ENCODE measurements at regions not wholly inside any gene's neighbourhood (a gene's known extent, or its start where the extent isn't known, plus 50 kb on each side); places are given as distances from the start of the nearest gene placed in this dataset.

DNA sequence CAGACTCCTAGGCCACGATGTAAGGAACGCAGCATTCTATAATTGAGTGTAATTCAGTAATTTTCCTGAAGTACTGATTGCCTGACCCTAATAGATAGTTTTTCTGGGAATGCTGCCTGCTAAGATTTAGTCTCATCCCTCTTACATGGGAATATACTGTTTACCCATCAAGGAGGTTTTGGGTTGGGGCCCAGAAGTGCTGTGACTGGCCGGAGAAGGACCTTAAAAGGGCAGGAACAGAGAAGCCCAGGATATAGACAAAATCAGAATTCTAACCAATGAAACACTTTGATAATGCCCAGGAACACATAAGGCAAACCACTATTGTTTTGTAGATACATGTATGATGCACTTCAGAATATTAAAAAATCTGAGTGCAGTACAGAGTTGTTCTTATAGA, 111.6 kb downstream of the RGS2 start:
- TF ChIP-seq MYC (IDR thresholded peaks at IDR 0.05; ENCODE audit: low read depth, low read length): no peak
- TF ChIP-seq, protein P1, sequence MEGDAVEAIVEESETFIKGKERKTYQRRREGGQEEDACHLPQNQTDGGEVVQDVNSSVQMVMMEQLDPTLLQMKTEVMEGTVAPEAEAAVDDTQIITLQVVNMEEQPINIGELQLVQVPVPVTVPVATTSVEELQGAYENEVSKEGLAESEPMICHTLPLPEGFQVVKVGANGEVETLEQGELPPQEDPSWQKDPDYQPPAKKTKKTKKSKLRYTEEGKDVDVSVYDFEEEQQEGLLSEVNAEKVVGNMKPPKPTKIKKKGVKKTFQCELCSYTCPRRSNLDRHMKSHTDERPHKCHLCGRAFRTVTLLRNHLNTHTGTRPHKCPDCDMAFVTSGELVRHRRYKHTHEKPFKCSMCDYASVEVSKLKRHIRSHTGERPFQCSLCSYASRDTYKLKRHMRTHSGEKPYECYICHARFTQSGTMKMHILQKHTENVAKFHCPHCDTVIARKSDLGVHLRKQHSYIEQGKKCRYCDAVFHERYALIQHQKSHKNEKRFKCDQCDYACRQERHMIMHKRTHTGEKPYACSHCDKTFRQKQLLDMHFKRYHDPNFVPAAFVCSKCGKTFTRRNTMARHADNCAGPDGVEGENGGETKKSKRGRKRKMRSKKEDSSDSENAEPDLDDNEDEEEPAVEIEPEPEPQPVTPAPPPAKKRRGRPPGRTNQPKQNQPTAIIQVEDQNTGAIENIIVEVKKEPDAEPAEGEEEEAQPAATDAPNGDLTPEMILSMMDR (IDR thresholded peaks at IDR 0.05; ENCODE audit: extremely low read depth in 1 of 2, insufficient read depth in 1 of 2, low read depth in 1 of 2, low read length in 2 of 2): no peak
- TF ChIP-seq, protein P2, sequence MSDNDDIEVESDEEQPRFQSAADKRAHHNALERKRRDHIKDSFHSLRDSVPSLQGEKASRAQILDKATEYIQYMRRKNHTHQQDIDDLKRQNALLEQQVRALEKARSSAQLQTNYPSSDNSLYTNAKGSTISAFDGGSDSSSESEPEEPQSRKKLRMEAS (IDR thresholded peaks at IDR 0.05; ENCODE audit: insufficient read depth, insufficient read length): no peak

All from endothelial cell of umbilical vein (primary cell).